ENCODE measurements at regions not wholly inside any gene's neighbourhood (a gene's known extent, or its start where the extent isn't known, plus 50 kb on each side); places are given as distances from the start of the nearest gene placed in this dataset.

- Histone ChIP-seq H3K9me3 (no peaks in the 10 kb centered on the region), H3K4me1 (peaks cover 0 to 37% (median 5%) of the 10 kb centered on the region in 3 donors), H3K27me3 (peaks cover 0 to 40% (median 0%) of the 10 kb centered on the region in 4 donors), H3K36me3 (no peaks in the 10 kb centered on the region), H3K4me3 (no peak overlapping the region), H3K27ac (no peak overlapping the region)
- WGBS, 2 donors = 45 to 50% methylated on average over 1 of the region's 1 CpG
- no peak for TF ChIP-seq POLR2A (IDR thresholded peaks at IDR 0.05)
- no peak for TF ChIP-seq CTCF (IDR thresholded peaks at IDR 0.05)
- intact Hi-C loops (cut with DNase I) = no loop called here
- DNase-seq = no peak
Measured at GRCh38 chr10:8431511-8431910, 377.0 kb downstream of the GATA3 start.

GRCh38 chr10:8435186-8436055 lies 380.9 kb downstream of the GATA3 start:
- Histone ChIP-seq H3K36me3 (no peaks in the 10 kb centered on the region), H3K27me3 (peaks cover 0 to 8% (median 0%) of the 10 kb centered on the region in 4 donors), H3K9me3 (no peaks in the 10 kb centered on the region), H3K4me1 (peaks cover 0 to 37% (median 5%) of the 10 kb centered on the region in 3 donors), H3K4me3 (no peak overlapping the region), H3K27ac (peak overlapping the region in 3 of 4 donors; percentile 5 to 43 (median 8))
- intact Hi-C loops (cut with DNase I) = no loop called here
- TF ChIP-seq CTCF (IDR thresholded peaks at IDR 0.05) = peak in 1 of 6 experiments; percentile 41
- no peak for TF ChIP-seq POLR2A (IDR thresholded peaks at IDR 0.05)
- WGBS, 2 donors = 31 to 42% methylated on average over 10 of the region's 10 CpGs
- DNase-seq = no peak

DNA sequence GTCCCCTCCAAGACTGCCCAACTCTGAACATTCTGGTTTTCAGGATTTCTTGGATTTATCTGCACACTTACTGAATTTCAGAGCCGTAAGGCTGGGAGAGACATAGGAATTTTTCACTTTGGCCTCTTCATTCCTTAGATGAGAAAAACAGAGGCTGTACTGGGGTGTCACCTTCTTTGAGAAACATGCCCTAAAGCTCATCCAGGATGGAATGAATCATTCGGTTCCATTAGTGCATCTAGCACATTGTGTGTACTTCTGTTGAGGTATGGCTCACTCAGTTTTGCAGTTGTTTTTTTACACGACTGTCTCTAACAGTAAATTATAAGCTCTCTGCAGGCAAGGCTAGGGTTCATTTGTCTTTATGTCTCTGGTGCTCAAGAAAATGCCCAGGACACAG lies 383.4 kb downstream of the GATA3 start:
- no peaks in the 10 kb centered on the region for H3K9me3 ChIP-seq
- H3K36me3 ChIP-seq = no peaks in the 10 kb centered on the region
- H3K4me1 ChIP-seq = peaks cover 0 to 26% (median 5%) of the 10 kb centered on the region in 3 donors
- peaks cover 0 to under 1% (median 0%) of the 10 kb centered on the region in 4 donors for H3K27me3 ChIP-seq
- WGBS, 2 donors = 55 to 58% methylated on average over 3 of the region's 3 CpGs
- no peak overlapping the region for H3K27ac ChIP-seq
- H3K4me3 ChIP-seq = no peak overlapping the region
- intact Hi-C loops (cut with DNase I) = no loop called here
- TF ChIP-seq POLR2A (IDR thresholded peaks at IDR 0.05) = no peak
- no peak for TF ChIP-seq CTCF (IDR thresholded peaks at IDR 0.05)
- no peak for DNase-seq

GRCh38 chr10:8438603-8439002 lies 384.1 kb downstream of the GATA3 start:
- Histone ChIP-seq H3K9me3 (no peaks in the 10 kb centered on the region), H3K27ac (no peak overlapping the region), H3K36me3 (no peaks in the 10 kb centered on the region), H3K4me1 (peaks cover 0 to 26% (median 5%) of the 10 kb centered on the region in 3 donors), H3K27me3 (peaks cover 0 to 8% (median 0%) of the 10 kb centered on the region in 4 donors), H3K4me3 (no peak overlapping the region)
- TF ChIP-seq CTCF (IDR thresholded peaks at IDR 0.05) (no peak), POLR2A (IDR thresholded peaks at IDR 0.05) (no peak)
- intact Hi-C loops (cut with DNase I) = no loop called here
- no peak for DNase-seq
- WGBS, 2 donors = 37 to 53% methylated on average over 3 of the region's 3 CpGs

- no peaks in the 10 kb centered on the region for H3K36me3 ChIP-seq
- peaks cover 0 to 22% (median 5%) of the 10 kb centered on the region in 3 donors for H3K4me1 ChIP-seq
- H3K27ac ChIP-seq = no peak overlapping the region
- TF ChIP-seq CTCF (IDR thresholded peaks at IDR 0.05) (no peak), POLR2A (IDR thresholded peaks at IDR 0.05) (no peak)
- intact Hi-C loops (cut with DNase I) = no loop called here
- DNase-seq = no peak
- no peaks in the 10 kb centered on the region for H3K9me3 ChIP-seq
- WGBS, 2 donors = 83% methylated on average over 1 of the region's 1 CpG; no CpG with 5 or more reads in 1 of the 2 donors
- no peak overlapping the region for H3K4me3 ChIP-seq
- H3K27me3 ChIP-seq = peaks cover 0 to 12% (median 0%) of the 10 kb centered on the region in 4 donors
Measured at GRCh38 chr10:8439040-8439439, 384.6 kb downstream of the GATA3 start.

All from esophagus squamous epithelium (tissue), 5 donors.